Stomach (tissue), 4 donors: ENCODE measurements at regions not wholly inside any gene's neighbourhood (a gene's known extent, or its start where the extent isn't known, plus 50 kb on each side); places are given as distances from the start of the nearest gene placed in this dataset.

Source experiments
- EP300 ChIP-seq: sonication (generic); formaldehyde crosslinking; IDR thresholded peaks from one replicate; pipeline ENCODE4 v1.6.1; 2017; ENCODE audit warnings: antibody characterized with exemption
- POLR2A ChIP-seq, 4 donors: fragments of 450-650 bp; IDR thresholded peaks; one replicate each; pipeline ENCODE4 v1.6.1; 2016; ENCODE audit warnings: antibody characterized with exemption in 4 of 4, control low read depth in 2 of 4, mild to moderate bottlenecking in 1 of 4, moderate library complexity in 1 of 4
- TF ChIP-seq, protein P1 (sequence below), 7 experiments: fragments of 450-650 bp in 4 of 7; fragments of 200-600 bp in 3 of 7; sonication (generic) in 3 of 7; IDR thresholded peaks; one replicate each; pipeline ENCODE4 v1.5.1; 2016 to 2019; ENCODE audit warnings: antibody characterized with exemption in 7 of 7, control low read depth in 2 of 7, mild to moderate bottlenecking in 1 of 7

DNA sequence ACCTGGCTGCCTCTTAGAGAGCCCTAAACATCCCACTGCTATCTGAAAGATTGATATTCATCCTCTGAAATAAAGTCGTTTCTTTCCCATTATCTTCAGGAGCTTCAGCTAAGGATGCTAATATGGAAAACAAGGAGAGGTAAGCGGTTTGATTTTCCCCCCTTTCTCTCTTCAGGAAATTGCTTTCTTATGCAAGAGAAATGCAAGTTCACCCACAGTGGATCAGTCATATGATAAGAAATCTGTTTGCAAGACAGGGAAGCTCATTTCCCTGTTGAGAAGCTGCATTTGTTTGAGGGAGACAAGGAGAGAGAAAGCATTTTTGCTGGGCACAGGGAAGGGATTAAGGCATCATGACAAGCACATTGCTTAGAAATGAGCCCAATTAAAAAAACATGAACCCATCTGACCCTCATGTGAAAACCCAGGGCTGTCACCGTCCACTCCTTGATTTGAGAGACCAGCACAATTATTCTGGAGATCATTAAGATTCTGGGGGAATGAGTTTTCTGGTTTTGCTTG lies 53.7 kb upstream of the BOD1 start:
- no peak for TF ChIP-seq POLR2A (IDR thresholded peaks at IDR 0.05)
- no peak for TF ChIP-seq EP300
- TF ChIP-seq, protein P1, sequence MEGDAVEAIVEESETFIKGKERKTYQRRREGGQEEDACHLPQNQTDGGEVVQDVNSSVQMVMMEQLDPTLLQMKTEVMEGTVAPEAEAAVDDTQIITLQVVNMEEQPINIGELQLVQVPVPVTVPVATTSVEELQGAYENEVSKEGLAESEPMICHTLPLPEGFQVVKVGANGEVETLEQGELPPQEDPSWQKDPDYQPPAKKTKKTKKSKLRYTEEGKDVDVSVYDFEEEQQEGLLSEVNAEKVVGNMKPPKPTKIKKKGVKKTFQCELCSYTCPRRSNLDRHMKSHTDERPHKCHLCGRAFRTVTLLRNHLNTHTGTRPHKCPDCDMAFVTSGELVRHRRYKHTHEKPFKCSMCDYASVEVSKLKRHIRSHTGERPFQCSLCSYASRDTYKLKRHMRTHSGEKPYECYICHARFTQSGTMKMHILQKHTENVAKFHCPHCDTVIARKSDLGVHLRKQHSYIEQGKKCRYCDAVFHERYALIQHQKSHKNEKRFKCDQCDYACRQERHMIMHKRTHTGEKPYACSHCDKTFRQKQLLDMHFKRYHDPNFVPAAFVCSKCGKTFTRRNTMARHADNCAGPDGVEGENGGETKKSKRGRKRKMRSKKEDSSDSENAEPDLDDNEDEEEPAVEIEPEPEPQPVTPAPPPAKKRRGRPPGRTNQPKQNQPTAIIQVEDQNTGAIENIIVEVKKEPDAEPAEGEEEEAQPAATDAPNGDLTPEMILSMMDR (IDR thresholded peaks at IDR 0.05) = no peak
